GM21447 (cell line): ENCODE measurements at regions not wholly inside any gene's neighbourhood (a gene's known extent, or its start where the extent isn't known, plus 50 kb on each side); places are given as distances from the start of the nearest gene placed in this dataset.
A peak's percentile ranks its signal among the peaks of the same experiment; 100 is the strongest.
"Not testable (repeated sequence)": the region's sequence is repeated elsewhere in the genome, so short reads cannot be mapped to it uniquely, and the experiment has no call there.

Experiments used
- ATAC-seq: cut with Tn5 transposase; IDR thresholded peaks from one replicate; pipeline ENCODE4 v1.9.1; 2021; ENCODE audit not compliant: unreplicated experiment

GRCh38 chr7:35968140-35968940, 167.5 kb downstream of the SEPTIN7 start:
- no peak for ATAC-seq

DNA sequence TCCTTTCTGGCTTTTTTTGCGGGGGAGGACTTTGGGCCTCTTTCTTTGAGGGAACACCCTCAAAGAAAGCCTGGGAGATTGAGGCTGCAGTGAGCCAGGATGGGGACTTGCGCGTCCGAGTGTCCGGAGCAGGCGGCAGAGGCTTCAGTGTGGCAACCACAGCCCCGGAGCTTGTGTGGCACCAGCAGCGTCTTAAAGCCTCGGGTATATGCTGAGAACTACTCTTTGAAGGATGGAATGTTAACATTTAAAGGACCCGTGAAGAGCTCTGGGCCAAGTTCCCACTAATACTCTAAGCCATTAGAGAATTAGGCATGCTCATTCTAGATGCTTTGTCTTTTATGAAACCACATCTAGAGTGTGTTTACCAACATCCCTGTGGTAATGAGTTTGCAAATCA, 168.2 kb downstream of the SEPTIN7 start:
- ATAC-seq: no peak

GRCh38 chr7:35970458-35970857, 169.6 kb downstream of the SEPTIN7 start:
- ATAC-seq: no peak

- ATAC-seq: no peak
Observed at GRCh38 chr7:35971133-35971891, 170.5 kb downstream of the SEPTIN7 start.

- ATAC-seq: peak; percentile 58
Observed at GRCh38 chr7:35975851-35976454, 175.1 kb downstream of the SEPTIN7 start.

- not testable (repeated sequence) for ATAC-seq
Observed at GRCh38 chr7:35978816-35979640, 174.0 kb upstream of the EEPD1 start.

DNA sequence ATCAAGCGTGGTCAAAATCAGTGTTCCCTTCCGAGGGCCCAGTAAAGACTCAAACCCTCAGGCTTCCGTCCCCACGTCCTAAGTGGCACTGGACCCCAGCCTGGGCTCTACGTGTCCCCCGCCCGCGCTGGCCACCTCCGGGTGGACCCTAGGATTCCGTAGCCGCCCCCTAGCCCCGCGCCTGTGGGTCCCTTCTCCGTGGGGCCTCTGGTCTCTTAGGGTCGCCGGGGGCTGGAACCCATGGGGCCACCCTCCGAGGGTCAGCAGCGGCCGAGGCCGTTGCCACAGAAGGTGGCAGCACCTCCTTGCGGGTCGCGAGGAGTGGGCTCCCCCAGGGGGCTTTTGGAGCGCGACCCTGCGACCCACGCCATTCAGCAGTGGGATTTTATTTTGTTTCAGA, 170.5 kb upstream of the EEPD1 start:
- ATAC-seq: no peak

GRCh38 chr7:35983626-35984025, 169.4 kb upstream of the EEPD1 start:
- ATAC-seq: no peak

DNA sequence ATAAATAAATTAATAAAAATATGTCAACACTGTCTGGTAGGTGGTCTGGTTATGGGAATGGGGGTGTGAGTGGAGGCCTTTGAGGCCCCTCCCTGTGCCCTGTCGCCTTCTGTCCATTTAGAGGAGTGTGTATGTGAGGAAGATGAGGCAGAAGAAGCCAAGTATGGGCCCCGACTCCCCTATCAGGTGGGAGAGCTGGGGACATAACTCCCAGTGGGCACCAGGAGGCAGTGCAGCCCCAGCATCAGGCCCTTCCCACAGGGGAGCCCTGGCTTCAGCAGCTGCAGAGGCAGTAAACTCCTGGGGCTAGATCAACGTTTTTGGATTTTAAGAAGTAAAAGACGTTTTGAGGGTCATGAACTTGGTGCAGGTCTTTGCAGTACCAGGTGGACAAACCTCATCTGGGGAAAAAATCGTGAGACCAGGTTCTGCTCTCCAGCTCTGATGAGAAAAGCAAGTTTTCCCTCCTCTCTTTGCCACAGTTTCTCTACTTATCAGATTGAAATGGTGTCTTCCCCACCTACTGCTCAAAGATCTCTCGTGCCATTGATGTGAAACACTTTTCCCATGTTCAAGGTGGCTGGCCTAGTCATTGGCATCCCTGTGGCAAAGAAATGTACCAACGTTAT, 167.8 kb upstream of the EEPD1 start:
- peak; percentile 77 for ATAC-seq

GRCh38 chr7:35987016-35987415, 166.0 kb upstream of the EEPD1 start:
- ATAC-seq: no peak

GRCh38 chr7:35988105-35988504, 164.9 kb upstream of the EEPD1 start:
- no peak for ATAC-seq

- no peak for ATAC-seq
Observed at GRCh38 chr7:35988818-35989217, 164.2 kb upstream of the EEPD1 start.

- no peak for ATAC-seq
Observed at GRCh38 chr7:35991511-35992232, 161.4 kb upstream of the EEPD1 start.

DNA sequence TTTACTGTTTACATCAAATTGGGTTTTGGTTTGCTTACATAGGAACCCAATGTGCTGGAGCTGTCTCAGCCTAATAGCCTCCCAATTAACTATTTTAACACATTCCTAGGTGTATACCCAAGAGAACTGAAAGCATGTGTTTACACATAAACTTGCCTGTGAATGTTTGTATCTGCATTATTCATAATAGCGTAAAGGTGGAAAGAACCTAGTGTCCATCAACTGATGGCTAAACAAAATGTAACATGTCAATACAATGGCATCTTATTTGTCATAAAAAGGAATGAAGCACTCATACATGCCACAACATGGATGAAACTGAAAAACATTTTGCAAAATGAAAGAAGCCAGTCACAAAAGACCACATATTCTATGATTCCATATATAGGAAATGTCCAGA, 160.6 kb upstream of the EEPD1 start:
- no peak for ATAC-seq

- no peak for ATAC-seq
Observed at GRCh38 chr7:35993113-35993512, 159.9 kb upstream of the EEPD1 start.

- no peak for ATAC-seq
Observed at GRCh38 chr7:35993676-35994606, 159.1 kb upstream of the EEPD1 start.

DNA sequence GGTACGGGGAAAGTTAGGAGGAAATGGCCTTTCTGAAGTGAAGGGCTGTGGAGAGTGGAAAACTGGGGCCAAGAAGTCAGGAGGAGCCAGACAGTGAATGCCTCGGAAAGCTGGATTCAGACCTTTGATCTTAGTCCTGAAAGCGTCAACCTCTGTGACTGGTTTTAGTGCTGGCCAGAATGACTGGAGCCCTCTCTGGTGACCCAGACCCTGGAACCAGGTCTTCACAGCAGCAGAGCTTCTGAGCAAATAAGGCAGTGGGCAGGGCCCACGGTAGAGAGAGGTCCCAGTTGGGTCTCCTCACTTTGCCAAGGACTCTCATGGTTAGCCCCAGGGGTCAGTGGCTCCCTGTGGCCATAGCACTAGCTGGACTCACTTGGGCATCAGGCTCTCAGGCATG, 157.7 kb upstream of the EEPD1 start:
- ATAC-seq: no peak

- ATAC-seq: no peak
Observed at GRCh38 chr7:35998481-35998880, 154.6 kb upstream of the EEPD1 start.

DNA sequence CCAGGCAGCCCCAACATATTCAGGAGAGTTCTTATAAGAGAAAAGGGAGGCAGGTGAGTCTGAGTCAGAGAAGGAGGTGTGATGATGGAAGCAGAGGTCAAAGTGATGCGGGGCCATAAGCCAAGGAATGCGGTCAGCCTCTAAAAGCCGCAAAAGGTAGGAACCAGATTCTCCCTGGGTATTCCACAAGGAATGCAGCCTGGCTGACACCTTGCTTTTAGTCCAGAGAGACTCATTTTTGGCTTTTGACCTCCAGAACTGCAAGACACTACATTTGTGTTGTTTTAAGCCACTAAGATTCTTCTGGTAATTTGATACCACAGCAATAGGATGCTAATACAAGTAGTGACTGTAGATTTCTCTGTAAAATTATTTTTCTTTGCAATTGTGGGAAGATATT, 151.5 kb upstream of the EEPD1 start:
- no peak for ATAC-seq
